ENCODE measurements at regions not wholly inside any gene's neighbourhood (a gene's known extent, or its start where the extent isn't known, plus 50 kb on each side); places are given as distances from the start of the nearest gene placed in this dataset.

GRCh38 chr17:79251824-79252223 is 177.2 kb downstream of the ENGASE start:
- intact Hi-C loops (cut with micrococcal nuclease), result no loop called here
- DNase-seq (ENCODE audit: low read depth, low spot score) (no peak), ATAC-seq (no peak)
- H4K20me1 ChIP-seq (ENCODE audit: insufficient read depth), result no peaks in the 10 kb centered on the region
- ChIA-PET POLR2A (no interaction called here), RAD21 (ENCODE audit: low non-redundant PET in 1 of 2, low total read pairs in 2 of 2, uncharacterized antibody in 2 of 2, unreplicated experiment in 2 of 2) (no interaction called here), CTCF (no interaction called here)
- no peaks in the 10 kb centered on the region for H3K79me2 ChIP-seq (ENCODE audit: insufficient read depth, low read length)
- peaks cover 0 to 5% of the 10 kb centered on the region in 2 experiments; a peak in 1 of 4 replicates for H3K4me1 ChIP-seq (ENCODE audit: control insufficient read depth in 1 of 2, insufficient read depth in 2 of 2, low read length in 2 of 2)
- no peak overlapping the region for H2AFZ ChIP-seq (ENCODE audit: low read depth, low read length, poor library complexity, severe bottlenecking)
- H3K4me3 ChIP-seq (replicated peaks in 1 of 2; ENCODE audit: low read depth in 1 of 2, low read length in 2 of 2), result no peak overlapping the region
- no peak overlapping the region for H3K27ac ChIP-seq (ENCODE audit: low read depth, low read length)
- TF ChIP-seq ZBTB33 (IDR thresholded peaks at IDR 0.05; ENCODE audit: extremely low read depth, insufficient replicate concordance, low read length) (no peak), ELF1 (IDR thresholded peaks at IDR 0.05; ENCODE audit: borderline replicate concordance, low read depth) (no peak), SP1 (IDR thresholded peaks at IDR 0.05; ENCODE audit: low read depth) (no peak), CBX3 (IDR thresholded peaks at IDR 0.05; ENCODE audit: low read depth) (no peak), YY1 (IDR thresholded peaks at IDR 0.05; ENCODE audit: extremely low read depth, insufficient replicate concordance, low read depth, low read length) (no peak), REST (IDR thresholded peaks at IDR 0.05; ENCODE audit: low read depth) (no peak), SRF (IDR thresholded peaks at IDR 0.05; ENCODE audit: low read depth) (no peak), EGR1 (IDR thresholded peaks at IDR 0.05; ENCODE audit: low read depth) (no peak), SIN3A (IDR thresholded peaks at IDR 0.05; ENCODE audit: low read depth) (no peak), EZH2phosphoT487 (IDR thresholded peaks at IDR 0.05; ENCODE audit: borderline replicate concordance) (no peak), ZFX (IDR thresholded peaks at IDR 0.05) (no peak), POLR2AphosphoS5 (IDR thresholded peaks at IDR 0.05; ENCODE audit: low read depth, low read length) (no peak), CEBPB (IDR thresholded peaks at IDR 0.05; ENCODE audit: low read depth) (no peak), FOSL1 (IDR thresholded peaks at IDR 0.05; ENCODE audit: low read depth) (no peak), ATF3 (IDR thresholded peaks at IDR 0.05) (no peak), TCF7L2 (IDR thresholded peaks at IDR 0.05; ENCODE audit: borderline replicate concordance, extremely low read depth, insufficient read depth, insufficient read length) (no peak), POLR2A (IDR thresholded peaks at IDR 0.05; ENCODE audit: borderline replicate concordance, extremely low read depth, insufficient read depth, insufficient read length) (no peak), JUND (IDR thresholded peaks at IDR 0.05) (no peak), ZNF274 (IDR thresholded peaks at IDR 0.05; ENCODE audit: low read depth, low read length) (no peak)
- TF ChIP-seq, protein P1, sequence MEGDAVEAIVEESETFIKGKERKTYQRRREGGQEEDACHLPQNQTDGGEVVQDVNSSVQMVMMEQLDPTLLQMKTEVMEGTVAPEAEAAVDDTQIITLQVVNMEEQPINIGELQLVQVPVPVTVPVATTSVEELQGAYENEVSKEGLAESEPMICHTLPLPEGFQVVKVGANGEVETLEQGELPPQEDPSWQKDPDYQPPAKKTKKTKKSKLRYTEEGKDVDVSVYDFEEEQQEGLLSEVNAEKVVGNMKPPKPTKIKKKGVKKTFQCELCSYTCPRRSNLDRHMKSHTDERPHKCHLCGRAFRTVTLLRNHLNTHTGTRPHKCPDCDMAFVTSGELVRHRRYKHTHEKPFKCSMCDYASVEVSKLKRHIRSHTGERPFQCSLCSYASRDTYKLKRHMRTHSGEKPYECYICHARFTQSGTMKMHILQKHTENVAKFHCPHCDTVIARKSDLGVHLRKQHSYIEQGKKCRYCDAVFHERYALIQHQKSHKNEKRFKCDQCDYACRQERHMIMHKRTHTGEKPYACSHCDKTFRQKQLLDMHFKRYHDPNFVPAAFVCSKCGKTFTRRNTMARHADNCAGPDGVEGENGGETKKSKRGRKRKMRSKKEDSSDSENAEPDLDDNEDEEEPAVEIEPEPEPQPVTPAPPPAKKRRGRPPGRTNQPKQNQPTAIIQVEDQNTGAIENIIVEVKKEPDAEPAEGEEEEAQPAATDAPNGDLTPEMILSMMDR (IDR thresholded peaks at IDR 0.05 in 2 of 3, conservative IDR thresholded peaks at IDR 0.05 in 1 of 3; ENCODE audit: borderline replicate concordance in 1 of 3, insufficient read depth in 1 of 3, low read depth in 2 of 3, low read length in 2 of 3), result no peak
- no peaks in the 10 kb centered on the region for H3K36me3 ChIP-seq (ENCODE audit: control insufficient read depth in 1 of 2, insufficient read depth in 2 of 2, low read length in 2 of 2)
- BruUV-seq (replicated peaks), result no TSS peak
- no peak overlapping the region for H3K9ac ChIP-seq (ENCODE audit: low read length)
- H3K9me3 ChIP-seq (ENCODE audit: control insufficient read depth in 1 of 2, insufficient read depth in 1 of 2, low read depth in 1 of 2, low read length in 2 of 2), result no peaks in the 10 kb centered on the region
- H3K27me3 ChIP-seq (ENCODE audit: insufficient read depth, low read length), result peaks cover 86% of the 10 kb centered on the region
- no peak overlapping the region for H3K4me2 ChIP-seq (ENCODE audit: low read length)
- H3K9me2 ChIP-seq (ENCODE audit: insufficient read depth), result no peaks in the 10 kb centered on the region
